Vagina (tissue), 2 donors: ENCODE measurements at regions not wholly inside any gene's neighbourhood (a gene's known extent, or its start where the extent isn't known, plus 50 kb on each side); places are given as distances from the start of the nearest gene placed in this dataset.
"Not testable (repeated sequence)": the region's sequence is repeated elsewhere in the genome, so short reads cannot be mapped to it uniquely, and the experiment has no call there.

Experiments
- DNase-seq, 2 donors: peaks; one replicate each; pipeline ENCODE4 v3.0.0-alpha.2; 2017; ENCODE audit errors: extremely low spot score in 2 of 2
- H3K27ac ChIP-seq: fragments of 200-600 bp; sonication (generic); one replicate; pipeline ENCODE4 v1.5.1; 2019
- H3K27me3 ChIP-seq: fragments of 200-600 bp; sonication (generic); one replicate; pipeline ENCODE4 v1.5.1; 2019
- H3K36me3 ChIP-seq, 2 donors: fragments of 200-600 bp; sonication (generic); one replicate each; pipeline ENCODE4 v1.5.1; 2017 to 2019
- H3K4me1 ChIP-seq: fragments of 200-600 bp; sonication (generic); one replicate; pipeline ENCODE4 v1.5.1; 2019
- H3K4me3 ChIP-seq, 2 donors: fragments of 200-600 bp; sonication (generic); 1 replicate in 1 of 2; 2 replicates in 1 of 2; pipeline ENCODE4 v1.5.1; 2016 to 2019
- H3K9me3 ChIP-seq: fragments of 200-600 bp; sonication (generic); one replicate; pipeline ENCODE4 v1.5.1; 2019
- POLR2A ChIP-seq, 2 donors: fragments of 450-650 bp; IDR thresholded peaks; one replicate each; pipeline ENCODE4 v1.6.1; 2017; ENCODE audit warnings: antibody characterized with exemption in 2 of 2, mild to moderate bottlenecking in 2 of 2, moderate library complexity in 2 of 2
- POLR2AphosphoS5 ChIP-seq, 2 donors: sonication (generic); formaldehyde crosslinking; IDR thresholded peaks; one replicate each; pipeline ENCODE4 v1.9.0; 2017; ENCODE audit warnings: antibody characterized with exemption in 2 of 2, mild to moderate bottlenecking in 2 of 2, low read depth in 1 of 2; ENCODE audit not compliant: insufficient read depth in 1 of 2
- intact Hi-C: fragments of 100-400 bp; cut with DNase I; formaldehyde crosslinking; loops from one replicate; pipeline ENCODE4 v1.15.1; 2023
- TF ChIP-seq, protein P1 (sequence below), 3 experiments: fragments of 450-650 bp in 2 of 3; fragments of 200-600 bp in 1 of 3; sonication (generic) in 1 of 3; IDR thresholded peaks; one replicate each; pipeline ENCODE4 v1.5.1; 2017 to 2019; ENCODE audit warnings: antibody characterized with exemption in 3 of 3, mild to moderate bottlenecking in 2 of 3, moderate library complexity in 2 of 3

DNA sequence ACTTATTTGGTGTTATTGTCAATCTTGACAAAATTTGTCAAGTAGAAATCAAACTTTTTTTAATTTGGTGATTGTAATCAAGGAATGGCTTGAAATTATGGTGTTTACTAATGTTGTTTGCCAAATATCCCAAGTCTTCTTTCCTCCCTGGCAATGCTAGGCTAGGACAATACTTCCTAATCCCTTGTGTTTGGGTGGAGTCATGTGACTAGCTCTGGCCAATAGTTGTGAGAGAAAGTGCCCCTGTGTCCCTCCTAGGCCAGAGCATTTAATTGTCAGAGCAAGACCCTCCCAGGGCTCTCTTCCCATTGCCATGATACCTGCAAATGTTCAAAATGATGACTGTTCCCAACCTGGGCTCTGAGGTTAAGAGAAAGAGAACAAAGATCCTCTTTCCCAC lies 132.7 kb downstream of the ANXA2 start:
- no peaks in the 10 kb centered on the region for H3K4me1 ChIP-seq
- H3K27ac ChIP-seq: no peak overlapping the region
- no peak overlapping the region for H3K4me3 ChIP-seq
- H3K36me3 ChIP-seq: no peaks in the 10 kb centered on the region
- H3K27me3 ChIP-seq: no peaks in the 10 kb centered on the region
- intact Hi-C loops: no loop called here
- DNase-seq: no peak
- TF ChIP-seq POLR2A (IDR thresholded peaks at IDR 0.05) (no peak), POLR2AphosphoS5 (IDR thresholded peaks at IDR 0.05; ENCODE audit: insufficient read depth in 1 of 2, low read depth in 1 of 2) (no peak)
- TF ChIP-seq, protein P1, sequence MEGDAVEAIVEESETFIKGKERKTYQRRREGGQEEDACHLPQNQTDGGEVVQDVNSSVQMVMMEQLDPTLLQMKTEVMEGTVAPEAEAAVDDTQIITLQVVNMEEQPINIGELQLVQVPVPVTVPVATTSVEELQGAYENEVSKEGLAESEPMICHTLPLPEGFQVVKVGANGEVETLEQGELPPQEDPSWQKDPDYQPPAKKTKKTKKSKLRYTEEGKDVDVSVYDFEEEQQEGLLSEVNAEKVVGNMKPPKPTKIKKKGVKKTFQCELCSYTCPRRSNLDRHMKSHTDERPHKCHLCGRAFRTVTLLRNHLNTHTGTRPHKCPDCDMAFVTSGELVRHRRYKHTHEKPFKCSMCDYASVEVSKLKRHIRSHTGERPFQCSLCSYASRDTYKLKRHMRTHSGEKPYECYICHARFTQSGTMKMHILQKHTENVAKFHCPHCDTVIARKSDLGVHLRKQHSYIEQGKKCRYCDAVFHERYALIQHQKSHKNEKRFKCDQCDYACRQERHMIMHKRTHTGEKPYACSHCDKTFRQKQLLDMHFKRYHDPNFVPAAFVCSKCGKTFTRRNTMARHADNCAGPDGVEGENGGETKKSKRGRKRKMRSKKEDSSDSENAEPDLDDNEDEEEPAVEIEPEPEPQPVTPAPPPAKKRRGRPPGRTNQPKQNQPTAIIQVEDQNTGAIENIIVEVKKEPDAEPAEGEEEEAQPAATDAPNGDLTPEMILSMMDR (IDR thresholded peaks at IDR 0.05): no peak
- H3K9me3 ChIP-seq: peaks cover 3% of the 10 kb centered on the region

DNA sequence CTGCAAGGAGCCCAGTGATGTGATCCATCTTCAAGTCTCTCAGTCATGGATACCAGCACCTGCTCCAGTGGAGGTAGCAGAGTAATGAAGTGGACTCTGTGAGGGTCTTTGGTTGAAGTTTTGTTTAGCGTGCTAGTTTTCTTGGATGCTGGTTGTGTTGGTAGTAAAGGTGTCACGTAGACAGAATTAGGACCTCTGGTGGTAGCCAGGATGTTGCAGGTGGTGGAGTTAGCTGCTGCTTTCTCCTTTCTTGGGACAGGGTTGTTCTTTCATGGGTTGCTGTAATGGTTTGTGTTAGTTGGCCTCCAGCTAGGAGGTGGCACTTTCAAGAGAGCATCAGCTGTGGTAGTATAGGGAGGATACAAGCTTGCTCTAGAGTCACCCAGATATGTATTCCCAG lies 125.2 kb downstream of the ANXA2 start:
- H3K4me1 ChIP-seq: no peaks in the 10 kb centered on the region
- no peak for DNase-seq
- intact Hi-C loops: no loop called here
- no peak overlapping the region for H3K27ac ChIP-seq
- no peak for TF ChIP-seq POLR2A (IDR thresholded peaks at IDR 0.05)
- no peak for TF ChIP-seq POLR2AphosphoS5 (IDR thresholded peaks at IDR 0.05; ENCODE audit: insufficient read depth in 1 of 2, low read depth in 1 of 2)
- TF ChIP-seq, protein P1 (IDR thresholded peaks at IDR 0.05): no peak
- H3K9me3 ChIP-seq: no peaks in the 10 kb centered on the region
- no peaks in the 10 kb centered on the region for H3K27me3 ChIP-seq
- no peak overlapping the region for H3K4me3 ChIP-seq
- H3K36me3 ChIP-seq: no peaks in the 10 kb centered on the region

DNA sequence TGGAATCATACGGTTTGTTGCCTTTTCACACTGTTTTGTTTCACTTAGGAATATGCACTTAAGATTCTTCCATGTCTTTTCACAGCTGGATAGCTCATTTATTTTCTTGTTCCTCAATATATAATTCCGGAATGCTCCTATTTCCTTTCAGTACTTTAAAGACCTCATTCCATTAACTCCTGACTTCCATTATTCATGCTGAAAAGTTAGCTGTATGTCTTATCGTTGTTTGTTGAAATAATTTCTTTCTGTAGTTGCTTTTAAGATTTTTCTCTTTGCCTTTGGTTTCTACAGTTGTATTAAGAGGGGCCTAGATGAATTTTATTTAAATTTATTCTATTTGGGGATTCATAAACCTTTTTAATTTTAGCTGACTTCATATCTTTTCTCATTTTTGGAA lies 122.2 kb downstream of the ANXA2 start:
- no peaks in the 10 kb centered on the region for H3K27me3 ChIP-seq
- H3K4me3 ChIP-seq: no peak overlapping the region
- no peak for DNase-seq
- intact Hi-C loops: no loop called here
- TF ChIP-seq POLR2AphosphoS5 (IDR thresholded peaks at IDR 0.05; ENCODE audit: insufficient read depth in 1 of 2, low read depth in 1 of 2): no peak
- H3K36me3 ChIP-seq: no peaks in the 10 kb centered on the region
- no peaks in the 10 kb centered on the region for H3K4me1 ChIP-seq
- H3K9me3 ChIP-seq: no peaks in the 10 kb centered on the region
- no peak overlapping the region for H3K27ac ChIP-seq

DNA sequence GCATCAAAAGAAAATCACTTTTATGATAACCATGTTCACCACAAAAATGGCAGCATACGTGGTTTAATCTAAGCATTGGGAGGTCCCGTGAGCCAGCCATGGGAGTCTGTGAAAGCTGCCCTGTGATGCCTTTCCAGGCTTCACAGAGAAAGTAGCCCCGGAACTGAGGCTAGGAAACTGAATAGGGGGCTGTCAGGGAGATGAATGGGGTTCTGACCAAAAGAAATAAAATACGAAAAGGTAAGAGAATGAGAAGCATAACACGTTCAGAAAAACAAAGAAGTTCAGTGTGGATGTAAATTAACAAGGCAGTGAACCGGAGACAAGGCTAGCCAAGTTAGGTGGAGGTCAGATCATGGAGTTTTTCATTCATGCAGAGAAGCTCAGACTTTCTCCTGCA lies 118.9 kb downstream of the ANXA2 start:
- no peaks in the 10 kb centered on the region for H3K36me3 ChIP-seq
- no peak for DNase-seq
- H3K4me3 ChIP-seq: no peak overlapping the region
- TF ChIP-seq, protein P1 (IDR thresholded peaks at IDR 0.05): no peak
- TF ChIP-seq POLR2A (IDR thresholded peaks at IDR 0.05) (no peak), POLR2AphosphoS5 (IDR thresholded peaks at IDR 0.05; ENCODE audit: insufficient read depth in 1 of 2, low read depth in 1 of 2) (no peak)
- no peaks in the 10 kb centered on the region for H3K4me1 ChIP-seq
- H3K9me3 ChIP-seq: no peaks in the 10 kb centered on the region
- no peak overlapping the region for H3K27ac ChIP-seq
- intact Hi-C loops: no loop called here
- no peaks in the 10 kb centered on the region for H3K27me3 ChIP-seq

DNA sequence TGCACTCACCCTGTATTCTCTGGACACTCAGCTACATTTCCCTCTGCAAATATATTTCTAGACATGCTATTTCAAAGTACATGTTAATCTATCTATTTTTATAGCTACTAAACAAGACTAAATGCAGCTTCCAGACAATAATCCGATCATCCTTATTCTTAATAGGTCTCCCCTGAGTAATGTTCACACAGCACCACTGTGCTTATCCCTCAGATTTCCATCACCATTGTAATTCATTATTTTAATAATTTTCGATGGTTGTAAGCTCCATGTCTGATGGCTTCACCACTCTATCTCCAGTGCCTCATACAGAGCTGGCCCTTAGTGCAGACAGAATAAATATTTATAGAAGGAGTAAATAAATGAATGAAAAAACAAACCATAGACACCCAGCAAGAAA lies 117.5 kb downstream of the ANXA2 start:
- Histone ChIP-seq H3K36me3 (no peaks in the 10 kb centered on the region), H3K27ac (no peak overlapping the region), H3K9me3 (no peaks in the 10 kb centered on the region), H3K27me3 (no peaks in the 10 kb centered on the region), H3K4me1 (no peaks in the 10 kb centered on the region), H3K4me3 (no peak overlapping the region)
- intact Hi-C loops: no loop called here
- TF ChIP-seq, protein P1 (IDR thresholded peaks at IDR 0.05): no peak
- TF ChIP-seq POLR2A (IDR thresholded peaks at IDR 0.05) (no peak), POLR2AphosphoS5 (IDR thresholded peaks at IDR 0.05; ENCODE audit: insufficient read depth in 1 of 2, low read depth in 1 of 2) (no peak)
- no peak for DNase-seq

DNA sequence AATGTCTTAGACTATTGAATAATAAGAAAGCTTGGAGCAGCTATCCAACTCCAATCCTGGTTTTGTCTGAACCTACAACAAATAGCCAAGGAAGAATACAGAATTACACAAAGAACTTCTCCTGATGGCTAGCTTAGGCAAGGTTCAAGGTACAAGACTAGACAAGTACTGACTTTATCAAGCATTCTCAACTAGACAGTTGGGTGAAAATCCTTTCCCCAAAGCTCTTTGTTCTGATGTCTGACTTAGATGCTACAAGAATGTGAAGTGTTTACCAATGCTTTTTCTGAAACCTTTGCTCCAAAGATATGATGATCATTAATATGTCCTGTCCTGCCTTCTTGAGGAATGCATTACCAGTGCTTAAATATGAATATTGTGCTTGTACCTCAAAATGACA lies 113.8 kb downstream of the ANXA2 start:
- no peaks in the 10 kb centered on the region for H3K9me3 ChIP-seq
- intact Hi-C loops: no loop called here
- H3K27me3 ChIP-seq: no peaks in the 10 kb centered on the region
- H3K4me3 ChIP-seq: no peak overlapping the region
- no peak for TF ChIP-seq POLR2A (IDR thresholded peaks at IDR 0.05)
- TF ChIP-seq, protein P1 (IDR thresholded peaks at IDR 0.05): no peak
- TF ChIP-seq POLR2AphosphoS5 (IDR thresholded peaks at IDR 0.05; ENCODE audit: insufficient read depth in 1 of 2, low read depth in 1 of 2): no peak
- no peak overlapping the region for H3K27ac ChIP-seq
- no peak for DNase-seq
- no peaks in the 10 kb centered on the region for H3K4me1 ChIP-seq
- H3K36me3 ChIP-seq: no peaks in the 10 kb centered on the region

DNA sequence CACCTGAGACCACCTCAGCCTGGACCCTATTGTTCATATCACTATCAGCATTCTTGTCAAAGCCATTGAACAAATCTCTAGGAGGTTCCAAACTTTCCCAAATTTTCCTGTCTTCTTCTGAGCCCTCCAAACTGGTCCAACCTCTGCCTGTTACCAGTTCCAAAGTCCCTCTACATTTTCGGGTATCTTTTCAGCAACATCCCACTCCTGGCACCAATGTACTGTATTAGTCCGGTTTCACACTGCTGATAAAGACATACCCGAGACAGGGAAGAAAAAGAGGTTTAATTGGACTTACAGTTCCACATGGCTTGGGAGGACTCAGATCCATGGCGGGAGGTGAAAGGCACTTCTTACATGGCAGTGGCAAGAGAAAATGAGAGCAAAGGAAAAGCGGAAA lies 101.9 kb downstream of the ANXA2 start:
- H3K27ac ChIP-seq, H3K4me1 ChIP-seq, H3K27me3 ChIP-seq, intact Hi-C loops, H3K4me3 ChIP-seq, H3K9me3 ChIP-seq, H3K36me3 ChIP-seq, DNase-seq: not testable (repeated sequence)
